IMR-90 (cell line): ENCODE measurements at regions not wholly inside any gene's neighbourhood (a gene's known extent, or its start where the extent isn't known, plus 50 kb on each side); places are given as distances from the start of the nearest gene placed in this dataset.

Source experiments
- ATAC-seq: fragments of 200-7000 bp; cut with Tn5 transposase; 2 replicates; pipeline ENCODE4 v1.9.1; 2020; ENCODE audit warnings: low read depth, mild to moderate bottlenecking, moderate library complexity
- BruUV-seq: library from RNA; stranded (reverse); fragments of 400-500 nt; replicated peaks from 2 replicates; lab custom pipeline; 2021; lab: Mats Ljungman, UMichigan
- CTCF ChIA-PET: fragments of 300-600 bp; formaldehyde crosslinking; extraction: SDS; loops from one replicate; lab custom pipeline; 2021; ENCODE audit warnings: antibody characterized with exemption; lab: Yijun Ruan, JAX
- POLR2A ChIA-PET: fragments of 300-600 bp; sonication (Branson Sonifier 250); formaldehyde crosslinking; loops from one replicate; lab custom pipeline; 2022; ENCODE audit warnings: antibody characterized with exemption; ENCODE audit not compliant: unreplicated experiment; lab: Charles Lee
- DNase-seq: peaks from one replicate; pipeline ENCODE4 v3.0.0; 2013
- H2AFZ ChIP-seq: replicated peaks from 2 replicates; pipeline ENCODE3; 2013; ENCODE audit warnings: low read length, mild to moderate bottlenecking; ENCODE audit not compliant: poor library complexity
- H2AK5ac ChIP-seq: 2 replicates; pipeline ENCODE4 v1.6.1; 2013; ENCODE audit warnings: low read depth, low read length, inconsistent platforms
- H2AK9ac ChIP-seq: replicated peaks from 2 replicates; pipeline ENCODE3; 2013; ENCODE audit warnings: mild to moderate bottlenecking, low read depth, low read length, moderate library complexity; ENCODE audit not compliant: poor library complexity
- H2BK120ac ChIP-seq: 2 replicates; pipeline ENCODE4 v1.6.1; 2013; ENCODE audit warnings: low read depth, low read length, inconsistent platforms
- H2BK15ac ChIP-seq: 3 replicates; pipeline ENCODE4 v1.6.1; 2013; ENCODE audit warnings: low read depth, low read length, inconsistent platforms
- H2BK20ac ChIP-seq: 2 replicates; pipeline ENCODE4 v1.6.1; 2013; ENCODE audit warnings: low read depth, mild to moderate bottlenecking, inconsistent platforms, low read length, moderate library complexity
- H2BK5ac ChIP-seq: 2 replicates; pipeline ENCODE4 v1.6.1; 2013; ENCODE audit warnings: mild to moderate bottlenecking, low read depth, low read length, inconsistent platforms; ENCODE audit not compliant: poor library complexity, severe bottlenecking
- H3K14ac ChIP-seq: replicated peaks from 2 replicates; pipeline ENCODE4 v1.6.1; 2013; ENCODE audit warnings: low read depth, low read length, inconsistent platforms
- H3K18ac ChIP-seq: 2 replicates; pipeline ENCODE4 v1.6.1; 2013; ENCODE audit warnings: low read depth, low read length, control low read depth
- H3K23ac ChIP-seq: 2 replicates; pipeline ENCODE4 v1.6.1; 2013; ENCODE audit warnings: low read depth, low read length, inconsistent platforms
- H3K27ac ChIP-seq: 2 replicates; pipeline ENCODE4 v1.5.1; 2013; ENCODE audit warnings: mild to moderate bottlenecking, control low read depth, low read length; ENCODE audit not compliant: insufficient read depth
- H3K27me3 ChIP-seq: 2 replicates; pipeline ENCODE4 v1.6.1; 2013; ENCODE audit warnings: low read length; ENCODE audit not compliant: control insufficient read depth, insufficient read depth
- H3K36me3 ChIP-seq: 2 replicates; pipeline ENCODE4 v1.6.1; 2013; ENCODE audit warnings: low read length, mixed read lengths; ENCODE audit not compliant: control insufficient read depth, insufficient read depth
- H3K4ac ChIP-seq: 2 replicates; pipeline ENCODE4 v1.6.1; 2013; ENCODE audit warnings: low read depth, low read length, inconsistent platforms
- H3K4me1 ChIP-seq: 2 replicates; pipeline ENCODE4 v1.6.1; 2013; ENCODE audit warnings: low read length, mixed read lengths; ENCODE audit not compliant: control insufficient read depth, insufficient read depth
- H3K4me2 ChIP-seq: 2 replicates; pipeline ENCODE4 v1.6.1; 2013; ENCODE audit warnings: low read depth, mild to moderate bottlenecking, control low read depth, low read length, moderate library complexity
- H3K4me3 ChIP-seq: 2 replicates; pipeline ENCODE4 v1.5.1; 2013; ENCODE audit warnings: low read depth, mild to moderate bottlenecking, control low read depth, low read length, moderate library complexity; ENCODE audit not compliant: insufficient read depth
- H3K56ac ChIP-seq: 2 replicates; pipeline ENCODE4 v1.6.1; 2013; ENCODE audit warnings: low read length, inconsistent platforms; ENCODE audit not compliant: insufficient read depth; ENCODE audit errors: extremely low read depth
- H3K79me1 ChIP-seq, 2 experiments: 2 replicates each; pipeline ENCODE4 v1.6.1; 2013; ENCODE audit warnings: low read length in 2 of 2, inconsistent platforms in 1 of 2, low read depth in 1 of 2
- H3K9ac ChIP-seq: 2 replicates; pipeline ENCODE4 v1.6.1; 2013; ENCODE audit warnings: low read depth, low read length, control low read depth
- H3K9me1 ChIP-seq: 2 replicates; pipeline ENCODE4 v1.6.1; 2013; ENCODE audit warnings: low read length, inconsistent platforms; ENCODE audit not compliant: insufficient read depth
- H3K9me3 ChIP-seq: 2 replicates; pipeline ENCODE4 v1.6.1; 2013; ENCODE audit warnings: low read length; ENCODE audit not compliant: control insufficient read depth, insufficient read depth
- H4K20me1 ChIP-seq: 2 replicates; pipeline ENCODE4 v1.6.1; 2013; ENCODE audit warnings: low read length, inconsistent platforms; ENCODE audit not compliant: insufficient read depth
- H4K5ac ChIP-seq: 2 replicates; pipeline ENCODE4 v1.6.1; 2013; ENCODE audit warnings: mild to moderate bottlenecking, low read depth, low read length, control low read depth
- H4K8ac ChIP-seq, 2 experiments: 2 replicates each; pipeline ENCODE4 v1.6.1; 2013; ENCODE audit warnings: low read depth in 2 of 2, low read length in 2 of 2, control low read depth in 1 of 2, inconsistent platforms in 1 of 2
- H4K91ac ChIP-seq: 2 replicates; pipeline ENCODE4 v1.6.1; 2013; ENCODE audit warnings: low read depth, low read length, inconsistent platforms; ENCODE audit not compliant: insufficient read depth
- BHLHE40 ChIP-seq: fragments of 150-350 bp; IDR thresholded peaks from 2 replicates; pipeline ENCODE4 v1.6.1; 2016; ENCODE audit warnings: mild to moderate bottlenecking, low read depth, low read length
- CEBPB ChIP-seq: IDR thresholded peaks from 2 replicates; pipeline ENCODE4 v1.6.1; 2012; ENCODE audit warnings: low read depth, low read length, improper control_type of control experiment
- CTCF ChIP-seq: conservative IDR thresholded peaks from 2 replicates; pipeline ENCODE4 v1.5.1; 2012; ENCODE audit warnings: mild to moderate bottlenecking, low read depth, low read length, improper control_type of control experiment
- FOS ChIP-seq: fragments of 150-350 bp; IDR thresholded peaks from 2 replicates; pipeline ENCODE4 v1.6.1; 2016; ENCODE audit warnings: low read depth, low read length
- POLR2A ChIP-seq: IDR thresholded peaks from 2 replicates; pipeline ENCODE4 v1.6.1; 2012; ENCODE audit warnings: mild to moderate bottlenecking, low read depth, low read length
- RCOR1 ChIP-seq: IDR thresholded peaks from 2 replicates; pipeline ENCODE4 v1.6.1; 2012; ENCODE audit warnings: mild to moderate bottlenecking, low read length, improper control_type of control experiment; ENCODE audit not compliant: insufficient replicate concordance
- SMC3 ChIP-seq: fragments of 150-350 bp; IDR thresholded peaks from 2 replicates; pipeline ENCODE4 v1.6.1; 2016; ENCODE audit warnings: low read depth, mild to moderate bottlenecking, antibody characterized with exemption, low read length, moderate library complexity
- USF2 ChIP-seq: fragments of 150-350 bp; IDR thresholded peaks from 2 replicates; pipeline ENCODE4 v1.6.1; 2017; ENCODE audit warnings: mild to moderate bottlenecking, antibody characterized with exemption, low read length, low read depth
- WGBS, 2 experiments: methylation state at CpG; one replicate each; pipeline versions ENCODE4 v1.1.5 to v1.1.7; 2013; ENCODE audit warnings: missing lambda C conversion rate in 2 of 2; ENCODE audit not compliant: insufficient read length in 1 of 2; ENCODE audit errors: extremely low coverage in 2 of 2; 5-methylcytosine and 5-hydroxymethylcytosine counted together
- dilution Hi-C: fragments of 300-500 bp; cut with HindIII; formaldehyde crosslinking; loops from one replicate; pipeline ENCODE4 v1.14.3; 2018; ENCODE audit warnings: low sequenced_read_pairs; ENCODE audit not compliant: unreplicated experiment
- in situ Hi-C: fragments of 300-500 bp; cut with MboI; formaldehyde crosslinking; loops from 3 replicates; pipeline ENCODE4 v1.14.3; 2019; ENCODE audit warnings: low sequenced_read_pairs, inconsistent platforms, mixed read lengths
- intact Hi-C: fragments of 100-400 bp; cut with micrococcal nuclease; formaldehyde crosslinking; loops from 2 replicates; pipeline ENCODE4 v1.10.0; 2022

GRCh38 chr3:152100491-152101132 lies 168.1 kb upstream of the MBNL1 start:
- Histone ChIP-seq H2BK5ac (no peak overlapping the region), H3K4me3 (no peak overlapping the region), H3K9me1 (no peaks in the 10 kb centered on the region), H4K5ac (no peak overlapping the region), H4K91ac (no peak overlapping the region), H2BK20ac (no peak overlapping the region), H4K20me1 (no peaks in the 10 kb centered on the region), H3K27me3 (no peaks in the 10 kb centered on the region), H4K8ac (no peak overlapping the region), H2AFZ (no peak overlapping the region), H3K9me3 (no peaks in the 10 kb centered on the region), H2AK5ac (no peak overlapping the region), H3K14ac (no peak overlapping the region), H2BK15ac (no peak overlapping the region), H2AK9ac (no peak overlapping the region), H3K56ac (no peak overlapping the region), H3K23ac (no peak overlapping the region), H3K36me3 (no peaks in the 10 kb centered on the region), H3K4me1 (no peaks in the 10 kb centered on the region; the same call in 1 of the 2 replicates), H3K4ac (no peak overlapping the region), H3K18ac (no peak overlapping the region), H3K9ac (no peak overlapping the region), H2BK120ac (no peak overlapping the region), H3K4me2 (no peak overlapping the region), H3K27ac (no peak overlapping the region), H3K79me1 (no peaks in the 10 kb centered on the region)
- intact Hi-C loops: no loop called here
- TF ChIP-seq SMC3 (no peak), CTCF (no peak), BHLHE40 (no peak), USF2 (no peak), POLR2A (no peak), RCOR1 (no peak), FOS (no peak), CEBPB (peak; percentile 98)
- BruUV-seq: no TSS peak
- WGBS, 2 experiments: no CpG with 5 or more reads among the region's 3 CpGs
- DNase-seq (no peak), ATAC-seq (no peak)
- ChIA-PET CTCF (no interaction called here), POLR2A (no interaction called here)
- dilution Hi-C loops: no loop called here
- in situ Hi-C loops: no loop called here
